IMR-90 (cell line): ENCODE measurements at regions not wholly inside any gene's neighbourhood (a gene's known extent, or its start where the extent isn't known, plus 50 kb on each side); places are given as distances from the start of the nearest gene placed in this dataset.

Experiments
- ATAC-seq: fragments of 200-7000 bp; cut with Tn5 transposase; 2 replicates; pipeline ENCODE4 v1.9.1; 2020; ENCODE audit warnings: low read depth, mild to moderate bottlenecking, moderate library complexity
- BruUV-seq: library from RNA; stranded (reverse); fragments of 400-500 nt; replicated peaks from 2 replicates; lab custom pipeline; 2021; lab: Mats Ljungman, UMichigan
- CTCF ChIA-PET: fragments of 300-600 bp; formaldehyde crosslinking; extraction: SDS; loops from one replicate; lab custom pipeline; 2021; ENCODE audit warnings: antibody characterized with exemption; lab: Yijun Ruan, JAX
- POLR2A ChIA-PET: fragments of 300-600 bp; sonication (Branson Sonifier 250); formaldehyde crosslinking; loops from one replicate; lab custom pipeline; 2022; ENCODE audit warnings: antibody characterized with exemption; ENCODE audit not compliant: unreplicated experiment; lab: Charles Lee
- DNase-seq: peaks from one replicate; pipeline ENCODE4 v3.0.0; 2013
- H2AFZ ChIP-seq: replicated peaks from 2 replicates; pipeline ENCODE3; 2013; ENCODE audit warnings: low read length, mild to moderate bottlenecking; ENCODE audit not compliant: poor library complexity
- H2AK5ac ChIP-seq: 2 replicates; pipeline ENCODE4 v1.6.1; 2013; ENCODE audit warnings: low read depth, low read length, inconsistent platforms
- H2AK9ac ChIP-seq: replicated peaks from 2 replicates; pipeline ENCODE3; 2013; ENCODE audit warnings: mild to moderate bottlenecking, low read depth, low read length, moderate library complexity; ENCODE audit not compliant: poor library complexity
- H2BK120ac ChIP-seq: 2 replicates; pipeline ENCODE4 v1.6.1; 2013; ENCODE audit warnings: low read depth, low read length, inconsistent platforms
- H2BK15ac ChIP-seq: 3 replicates; pipeline ENCODE4 v1.6.1; 2013; ENCODE audit warnings: low read depth, low read length, inconsistent platforms
- H2BK20ac ChIP-seq: 2 replicates; pipeline ENCODE4 v1.6.1; 2013; ENCODE audit warnings: low read depth, mild to moderate bottlenecking, inconsistent platforms, low read length, moderate library complexity
- H2BK5ac ChIP-seq: 2 replicates; pipeline ENCODE4 v1.6.1; 2013; ENCODE audit warnings: mild to moderate bottlenecking, low read depth, low read length, inconsistent platforms; ENCODE audit not compliant: poor library complexity, severe bottlenecking
- H3K14ac ChIP-seq: replicated peaks from 2 replicates; pipeline ENCODE4 v1.6.1; 2013; ENCODE audit warnings: low read depth, low read length, inconsistent platforms
- H3K18ac ChIP-seq: 2 replicates; pipeline ENCODE4 v1.6.1; 2013; ENCODE audit warnings: low read depth, low read length, control low read depth
- H3K23ac ChIP-seq: 2 replicates; pipeline ENCODE4 v1.6.1; 2013; ENCODE audit warnings: low read depth, low read length, inconsistent platforms
- H3K27ac ChIP-seq: 2 replicates; pipeline ENCODE4 v1.5.1; 2013; ENCODE audit warnings: mild to moderate bottlenecking, control low read depth, low read length; ENCODE audit not compliant: insufficient read depth
- H3K27me3 ChIP-seq: 2 replicates; pipeline ENCODE4 v1.6.1; 2013; ENCODE audit warnings: low read length; ENCODE audit not compliant: control insufficient read depth, insufficient read depth
- H3K36me3 ChIP-seq: 2 replicates; pipeline ENCODE4 v1.6.1; 2013; ENCODE audit warnings: low read length, mixed read lengths; ENCODE audit not compliant: control insufficient read depth, insufficient read depth
- H3K4ac ChIP-seq: 2 replicates; pipeline ENCODE4 v1.6.1; 2013; ENCODE audit warnings: low read depth, low read length, inconsistent platforms
- H3K4me1 ChIP-seq: 2 replicates; pipeline ENCODE4 v1.6.1; 2013; ENCODE audit warnings: low read length, mixed read lengths; ENCODE audit not compliant: control insufficient read depth, insufficient read depth
- H3K4me2 ChIP-seq: 2 replicates; pipeline ENCODE4 v1.6.1; 2013; ENCODE audit warnings: low read depth, mild to moderate bottlenecking, control low read depth, low read length, moderate library complexity
- H3K4me3 ChIP-seq: 2 replicates; pipeline ENCODE4 v1.5.1; 2013; ENCODE audit warnings: low read depth, mild to moderate bottlenecking, control low read depth, low read length, moderate library complexity; ENCODE audit not compliant: insufficient read depth
- H3K56ac ChIP-seq: 2 replicates; pipeline ENCODE4 v1.6.1; 2013; ENCODE audit warnings: low read length, inconsistent platforms; ENCODE audit not compliant: insufficient read depth; ENCODE audit errors: extremely low read depth
- H3K79me1 ChIP-seq, 2 experiments: 2 replicates each; pipeline ENCODE4 v1.6.1; 2013; ENCODE audit warnings: low read length in 2 of 2, inconsistent platforms in 1 of 2, low read depth in 1 of 2
- H3K9ac ChIP-seq: 2 replicates; pipeline ENCODE4 v1.6.1; 2013; ENCODE audit warnings: low read depth, low read length, control low read depth
- H3K9me1 ChIP-seq: 2 replicates; pipeline ENCODE4 v1.6.1; 2013; ENCODE audit warnings: low read length, inconsistent platforms; ENCODE audit not compliant: insufficient read depth
- H3K9me3 ChIP-seq: 2 replicates; pipeline ENCODE4 v1.6.1; 2013; ENCODE audit warnings: low read length; ENCODE audit not compliant: control insufficient read depth, insufficient read depth
- H4K20me1 ChIP-seq: 2 replicates; pipeline ENCODE4 v1.6.1; 2013; ENCODE audit warnings: low read length, inconsistent platforms; ENCODE audit not compliant: insufficient read depth
- H4K5ac ChIP-seq: 2 replicates; pipeline ENCODE4 v1.6.1; 2013; ENCODE audit warnings: mild to moderate bottlenecking, low read depth, low read length, control low read depth
- H4K8ac ChIP-seq, 2 experiments: 2 replicates each; pipeline ENCODE4 v1.6.1; 2013; ENCODE audit warnings: low read depth in 2 of 2, low read length in 2 of 2, control low read depth in 1 of 2, inconsistent platforms in 1 of 2
- H4K91ac ChIP-seq: 2 replicates; pipeline ENCODE4 v1.6.1; 2013; ENCODE audit warnings: low read depth, low read length, inconsistent platforms; ENCODE audit not compliant: insufficient read depth
- BHLHE40 ChIP-seq: fragments of 150-350 bp; IDR thresholded peaks from 2 replicates; pipeline ENCODE4 v1.6.1; 2016; ENCODE audit warnings: mild to moderate bottlenecking, low read depth, low read length
- CEBPB ChIP-seq: IDR thresholded peaks from 2 replicates; pipeline ENCODE4 v1.6.1; 2012; ENCODE audit warnings: low read depth, low read length, improper control_type of control experiment
- CHD1 ChIP-seq: IDR thresholded peaks from 2 replicates; pipeline ENCODE4 v1.6.1; 2012; ENCODE audit warnings: low read depth, low read length, improper control_type of control experiment
- CTCF ChIP-seq: conservative IDR thresholded peaks from 2 replicates; pipeline ENCODE4 v1.5.1; 2012; ENCODE audit warnings: mild to moderate bottlenecking, low read depth, low read length, improper control_type of control experiment
- FOS ChIP-seq: fragments of 150-350 bp; IDR thresholded peaks from 2 replicates; pipeline ENCODE4 v1.6.1; 2016; ENCODE audit warnings: low read depth, low read length
- MAFK ChIP-seq: IDR thresholded peaks from 2 replicates; pipeline ENCODE4 v1.6.1; 2012; ENCODE audit warnings: low read depth, low read length, improper control_type of control experiment
- MAZ ChIP-seq: IDR thresholded peaks from 2 replicates; pipeline ENCODE4 v1.6.1; 2012; ENCODE audit warnings: low read depth, mild to moderate bottlenecking, low read length, improper control_type of control experiment, moderate library complexity, borderline replicate concordance
- MXI1 ChIP-seq: IDR thresholded peaks from 2 replicates; pipeline ENCODE4 v1.6.1; 2012; ENCODE audit warnings: low read depth, mild to moderate bottlenecking, low read length, moderate library complexity, borderline replicate concordance
- NFE2L2 ChIP-seq: fragments of 150-350 bp; IDR thresholded peaks from 2 replicates; pipeline ENCODE4 v1.6.1; 2016; ENCODE audit warnings: low read depth, mild to moderate bottlenecking, low read length
- POLR2A ChIP-seq: IDR thresholded peaks from 2 replicates; pipeline ENCODE4 v1.6.1; 2012; ENCODE audit warnings: mild to moderate bottlenecking, low read depth, low read length
- RAD21 ChIP-seq: IDR thresholded peaks from 2 replicates; pipeline ENCODE4 v1.6.1; 2012; ENCODE audit warnings: low read length, improper control_type of control experiment
- RCOR1 ChIP-seq: IDR thresholded peaks from 2 replicates; pipeline ENCODE4 v1.6.1; 2012; ENCODE audit warnings: mild to moderate bottlenecking, low read length, improper control_type of control experiment; ENCODE audit not compliant: insufficient replicate concordance
- RFX5 ChIP-seq: IDR thresholded peaks from 2 replicates; pipeline ENCODE4 v1.8.0; 2012; ENCODE audit warnings: low read depth, mild to moderate bottlenecking, low read length, moderate library complexity
- SMC3 ChIP-seq: fragments of 150-350 bp; IDR thresholded peaks from 2 replicates; pipeline ENCODE4 v1.6.1; 2016; ENCODE audit warnings: low read depth, mild to moderate bottlenecking, antibody characterized with exemption, low read length, moderate library complexity
- WGBS, 2 experiments: methylation state at CpG; one replicate each; pipeline versions ENCODE4 v1.1.5 to v1.1.7; 2013; ENCODE audit warnings: missing lambda C conversion rate in 2 of 2; ENCODE audit not compliant: insufficient read length in 1 of 2; ENCODE audit errors: extremely low coverage in 2 of 2; 5-methylcytosine and 5-hydroxymethylcytosine counted together
- dilution Hi-C: fragments of 300-500 bp; cut with HindIII; formaldehyde crosslinking; loops from one replicate; pipeline ENCODE4 v1.14.3; 2018; ENCODE audit warnings: low sequenced_read_pairs; ENCODE audit not compliant: unreplicated experiment
- in situ Hi-C: fragments of 300-500 bp; cut with MboI; formaldehyde crosslinking; loops from 3 replicates; pipeline ENCODE4 v1.14.3; 2019; ENCODE audit warnings: low sequenced_read_pairs, inconsistent platforms, mixed read lengths
- intact Hi-C: fragments of 100-400 bp; cut with micrococcal nuclease; formaldehyde crosslinking; loops from 2 replicates; pipeline ENCODE4 v1.10.0; 2022
- TF ChIP-seq, protein P1 (sequence below): fragments of 150-350 bp; IDR thresholded peaks from 2 replicates; pipeline ENCODE4 v1.6.1; 2016; ENCODE audit warnings: low read depth, mild to moderate bottlenecking, low read length, moderate library complexity, borderline replicate concordance
- TF ChIP-seq, protein P2 (sequence below): fragments of 150-350 bp; IDR thresholded peaks from 2 replicates; pipeline ENCODE4 v1.6.1; 2017; ENCODE audit warnings: mild to moderate bottlenecking, antibody characterized with exemption, low read length, low read depth

DNA sequence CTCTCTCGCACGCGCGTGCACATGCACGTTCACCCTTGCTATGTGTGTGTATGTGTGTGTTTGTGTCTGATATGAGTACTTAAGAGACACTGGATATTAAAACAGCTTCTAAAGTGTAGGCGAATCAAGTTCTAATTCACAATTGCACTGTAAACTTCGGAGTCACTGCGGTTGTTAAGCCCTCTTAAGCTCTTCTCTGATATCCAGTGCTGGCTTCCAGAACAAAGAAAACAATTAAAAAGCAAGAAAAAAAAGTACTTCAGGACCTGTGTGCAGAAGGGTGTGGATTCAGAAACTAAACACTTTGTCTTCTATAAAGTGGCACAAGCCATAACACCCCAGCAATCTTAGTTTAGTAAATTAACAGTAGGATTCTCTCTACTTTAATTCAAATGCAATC lies 300.2 kb downstream of the PCDH7 start:
- Histone ChIP-seq H3K9me1 (no peaks in the 10 kb centered on the region), H3K4me3 (no peak overlapping the region), H3K18ac (no peak overlapping the region), H4K20me1 (no peaks in the 10 kb centered on the region), H3K79me1 (no peaks in the 10 kb centered on the region), H2AFZ (no peak overlapping the region), H3K56ac (no peak overlapping the region), H2BK120ac (no peak overlapping the region), H3K23ac (no peak overlapping the region), H4K5ac (no peak overlapping the region), H3K36me3 (no peaks in the 10 kb centered on the region), H3K4me1 (no peaks in the 10 kb centered on the region), H3K27me3 (no peaks in the 10 kb centered on the region), H4K91ac (no peak overlapping the region), H3K4me2 (no peak overlapping the region), H3K14ac (no peak overlapping the region), H2BK5ac (no peak overlapping the region), H3K9ac (no peak overlapping the region), H2AK5ac (no peak overlapping the region), H2BK20ac (no peak overlapping the region), H3K9me3 (no peaks in the 10 kb centered on the region), H2BK15ac (no peak overlapping the region), H3K27ac (no peak overlapping the region), H4K8ac (no peak overlapping the region), H2AK9ac (no peak overlapping the region), H3K4ac (no peak overlapping the region)
- DNase-seq (no peak), ATAC-seq (no peak; the same call in 1 of the 2 replicates)
- dilution Hi-C loops (no loop called here), intact Hi-C loops (no loop called here), in situ Hi-C loops (no loop called here)
- no CpG with 5 or more reads among the region's 8 CpGs for WGBS, 2 experiments
- CTCF ChIA-PET, result interaction anchor here (0.6 kb wide), 1 partner anchor 23 kb away, joined by 3 read pairs; no protein-coding TSS in a partner anchor
- POLR2A ChIA-PET, result no interaction called here
- BruUV-seq, result no TSS peak
- TF ChIP-seq CEBPB (no peak), RCOR1 (no peak), MAZ (no peak), BHLHE40 (no peak), SMC3 (no peak), RAD21 (no peak), NFE2L2 (no peak), CTCF (no peak), POLR2A (no peak), MAFK (no peak), RFX5 (no peak), MXI1 (no peak), FOS (no peak), CHD1 (no peak)
- TF ChIP-seq, protein P1, sequence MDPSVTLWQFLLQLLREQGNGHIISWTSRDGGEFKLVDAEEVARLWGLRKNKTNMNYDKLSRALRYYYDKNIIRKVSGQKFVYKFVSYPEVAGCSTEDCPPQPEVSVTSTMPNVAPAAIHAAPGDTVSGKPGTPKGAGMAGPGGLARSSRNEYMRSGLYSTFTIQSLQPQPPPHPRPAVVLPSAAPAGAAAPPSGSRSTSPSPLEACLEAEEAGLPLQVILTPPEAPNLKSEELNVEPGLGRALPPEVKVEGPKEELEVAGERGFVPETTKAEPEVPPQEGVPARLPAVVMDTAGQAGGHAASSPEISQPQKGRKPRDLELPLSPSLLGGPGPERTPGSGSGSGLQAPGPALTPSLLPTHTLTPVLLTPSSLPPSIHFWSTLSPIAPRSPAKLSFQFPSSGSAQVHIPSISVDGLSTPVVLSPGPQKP, result no peak
- TF ChIP-seq, protein P2, sequence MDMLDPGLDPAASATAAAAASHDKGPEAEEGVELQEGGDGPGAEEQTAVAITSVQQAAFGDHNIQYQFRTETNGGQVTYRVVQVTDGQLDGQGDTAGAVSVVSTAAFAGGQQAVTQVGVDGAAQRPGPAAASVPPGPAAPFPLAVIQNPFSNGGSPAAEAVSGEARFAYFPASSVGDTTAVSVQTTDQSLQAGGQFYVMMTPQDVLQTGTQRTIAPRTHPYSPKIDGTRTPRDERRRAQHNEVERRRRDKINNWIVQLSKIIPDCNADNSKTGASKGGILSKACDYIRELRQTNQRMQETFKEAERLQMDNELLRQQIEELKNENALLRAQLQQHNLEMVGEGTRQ, result no peak
